GM23248 (cell line): ENCODE measurements at regions not wholly inside any gene's neighbourhood (a gene's known extent, or its start where the extent isn't known, plus 50 kb on each side); places are given as distances from the start of the nearest gene placed in this dataset.

Experiments used
- EZH2 ChIP-seq: fragments of 200-600 bp; sonication (generic); IDR thresholded peaks from 2 replicates; pipeline ENCODE4 v1.6.1; 2018; ENCODE audit warnings: antibody characterized with exemption, mild to moderate bottlenecking; ENCODE audit not compliant: insufficient read depth, poor library complexity, severe bottlenecking
- EZH2phosphoT487 ChIP-seq: fragments of 200-600 bp; sonication (generic); IDR thresholded peaks from 2 replicates; pipeline ENCODE4 v1.6.1; 2018; ENCODE audit warnings: antibody characterized with exemption, moderate library complexity, mild to moderate bottlenecking, low read depth; ENCODE audit not compliant: insufficient read depth

- TF ChIP-seq EZH2 (no peak), EZH2phosphoT487 (no peak)
Measured at GRCh38 chr5:2133936-2134335, 251.2 kb upstream of the IRX4 start.
